GM10266 (cell line): ENCODE measurements at regions not wholly inside any gene's neighbourhood (a gene's known extent, or its start where the extent isn't known, plus 50 kb on each side); places are given as distances from the start of the nearest gene placed in this dataset.

Experiments
- DNase-seq: peaks from one replicate; pipeline ENCODE4 v3.0.0; 2012; ENCODE audit errors: extremely low spot score
- CTCF ChIP-seq: IDR thresholded peaks from 2 replicates; pipeline ENCODE4 v1.5.1; 2012; ENCODE audit warnings: mild to moderate bottlenecking, low read depth; ENCODE audit not compliant: control insufficient read depth, insufficient read depth; ENCODE audit errors: missing control alignments

- TF ChIP-seq CTCF = no peak
- DNase-seq = no peak
Observed at GRCh38 chr4:22978656-22979055, 285.9 kb downstream of the GBA3 start.

DNA sequence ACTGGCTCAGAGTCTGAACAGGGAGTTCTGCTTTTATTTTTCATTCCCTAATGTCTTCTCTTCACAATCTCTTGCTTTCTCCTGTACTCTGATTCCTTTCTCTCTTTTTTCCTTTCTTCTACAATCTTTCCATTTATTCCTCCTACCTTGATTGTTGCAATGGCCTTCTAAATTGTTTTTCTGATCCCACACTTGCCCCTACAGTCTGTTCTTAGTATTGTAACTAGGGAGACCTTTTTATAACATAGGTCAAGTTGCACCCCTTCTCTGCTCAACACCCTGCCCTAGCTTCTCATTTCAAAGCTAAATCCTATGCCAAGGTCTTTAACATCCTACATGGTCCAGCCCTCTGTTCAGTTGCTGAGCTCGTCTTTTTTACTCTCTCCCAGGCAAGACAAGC, 277.9 kb downstream of the GBA3 start:
- TF ChIP-seq CTCF = no peak
- DNase-seq = no peak

DNA sequence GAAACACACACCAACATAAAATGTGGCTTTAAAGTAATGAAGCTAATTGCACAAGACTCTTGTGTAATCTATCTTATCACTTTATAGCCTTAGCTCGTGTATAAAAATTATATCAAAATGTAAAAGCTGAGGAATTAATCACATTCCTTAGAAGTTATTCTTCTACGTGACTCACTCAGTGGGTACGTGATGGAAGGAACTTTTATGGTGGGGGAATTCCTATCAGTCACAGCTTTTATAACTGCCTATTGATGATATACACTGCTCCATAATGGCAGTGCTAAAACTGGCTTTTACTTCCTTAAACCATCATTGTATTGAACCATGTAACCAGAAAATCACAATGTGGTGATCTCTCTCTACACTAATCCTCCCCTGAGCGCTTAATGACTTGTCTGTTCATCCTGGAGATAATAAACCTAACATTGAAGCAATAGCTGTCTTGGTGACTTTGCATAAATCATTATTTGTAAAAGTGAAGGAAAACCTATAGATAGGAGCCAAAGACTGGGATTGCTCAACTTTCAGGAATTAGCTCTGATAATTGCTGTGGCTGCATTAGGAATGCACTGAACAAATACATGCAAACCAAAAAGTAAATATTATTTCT, 276.7 kb downstream of the GBA3 start:
- no peak for TF ChIP-seq CTCF
- DNase-seq = no peak

- TF ChIP-seq CTCF = peak; percentile 22
- no peak for DNase-seq
Observed at GRCh38 chr4:22962295-22962694, 269.6 kb downstream of the GBA3 start.

DNA sequence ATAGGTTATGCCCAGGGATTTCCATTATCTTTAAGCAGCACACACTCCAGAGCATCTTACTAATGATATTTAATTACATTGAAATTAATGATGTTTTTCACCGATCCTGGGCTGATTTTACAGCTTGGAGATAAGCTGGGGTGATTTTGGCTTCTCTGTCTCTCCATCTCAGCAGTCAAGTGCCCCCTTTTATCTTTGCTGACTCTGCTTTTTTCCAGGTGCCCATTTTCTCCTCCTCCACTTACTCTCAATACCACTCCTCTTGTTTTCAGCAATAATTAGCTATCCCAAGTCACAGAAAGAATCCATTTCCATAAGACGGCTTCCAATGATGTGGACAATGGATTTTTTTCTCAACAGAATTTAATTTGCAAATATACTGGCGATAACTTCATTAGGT, 266.7 kb downstream of the GBA3 start:
- no peak for DNase-seq
- no peak for TF ChIP-seq CTCF

- no peak for DNase-seq
- TF ChIP-seq CTCF = no peak
Observed at GRCh38 chr4:22957774-22958309, 265.1 kb downstream of the GBA3 start.

- TF ChIP-seq CTCF = no peak
- DNase-seq = no peak
Observed at GRCh38 chr4:22949161-22949855, 256.6 kb downstream of the GBA3 start.
